IMR-90 (cell line): ENCODE measurements at regions not wholly inside any gene's neighbourhood (a gene's known extent, or its start where the extent isn't known, plus 50 kb on each side); places are given as distances from the start of the nearest gene placed in this dataset.

Experiments used
- ATAC-seq: fragments of 200-7000 bp; cut with Tn5 transposase; 2 replicates; pipeline ENCODE4 v1.9.1; 2020; ENCODE audit warnings: low read depth, mild to moderate bottlenecking, moderate library complexity
- BruUV-seq: library from RNA; stranded (reverse); fragments of 400-500 nt; replicated peaks from 2 replicates; lab custom pipeline; 2021; lab: Mats Ljungman, UMichigan
- CTCF ChIA-PET: fragments of 300-600 bp; formaldehyde crosslinking; extraction: SDS; loops from one replicate; lab custom pipeline; 2021; ENCODE audit warnings: antibody characterized with exemption; lab: Yijun Ruan, JAX
- POLR2A ChIA-PET: fragments of 300-600 bp; sonication (Branson Sonifier 250); formaldehyde crosslinking; loops from one replicate; lab custom pipeline; 2022; ENCODE audit warnings: antibody characterized with exemption; ENCODE audit not compliant: unreplicated experiment; lab: Charles Lee
- DNase-seq: peaks from one replicate; pipeline ENCODE4 v3.0.0; 2013
- H2AFZ ChIP-seq: replicated peaks from 2 replicates; pipeline ENCODE3; 2013; ENCODE audit warnings: low read length, mild to moderate bottlenecking; ENCODE audit not compliant: poor library complexity
- H2AK5ac ChIP-seq: 2 replicates; pipeline ENCODE4 v1.6.1; 2013; ENCODE audit warnings: low read depth, low read length, inconsistent platforms
- H2AK9ac ChIP-seq: replicated peaks from 2 replicates; pipeline ENCODE3; 2013; ENCODE audit warnings: mild to moderate bottlenecking, low read depth, low read length, moderate library complexity; ENCODE audit not compliant: poor library complexity
- H2BK120ac ChIP-seq: 2 replicates; pipeline ENCODE4 v1.6.1; 2013; ENCODE audit warnings: low read depth, low read length, inconsistent platforms
- H2BK15ac ChIP-seq: 3 replicates; pipeline ENCODE4 v1.6.1; 2013; ENCODE audit warnings: low read depth, low read length, inconsistent platforms
- H2BK20ac ChIP-seq: 2 replicates; pipeline ENCODE4 v1.6.1; 2013; ENCODE audit warnings: low read depth, mild to moderate bottlenecking, inconsistent platforms, low read length, moderate library complexity
- H2BK5ac ChIP-seq: 2 replicates; pipeline ENCODE4 v1.6.1; 2013; ENCODE audit warnings: mild to moderate bottlenecking, low read depth, low read length, inconsistent platforms; ENCODE audit not compliant: poor library complexity, severe bottlenecking
- H3K14ac ChIP-seq: replicated peaks from 2 replicates; pipeline ENCODE4 v1.6.1; 2013; ENCODE audit warnings: low read depth, low read length, inconsistent platforms
- H3K18ac ChIP-seq: 2 replicates; pipeline ENCODE4 v1.6.1; 2013; ENCODE audit warnings: low read depth, low read length, control low read depth
- H3K23ac ChIP-seq: 2 replicates; pipeline ENCODE4 v1.6.1; 2013; ENCODE audit warnings: low read depth, low read length, inconsistent platforms
- H3K27ac ChIP-seq: 2 replicates; pipeline ENCODE4 v1.5.1; 2013; ENCODE audit warnings: mild to moderate bottlenecking, control low read depth, low read length; ENCODE audit not compliant: insufficient read depth
- H3K27me3 ChIP-seq: 2 replicates; pipeline ENCODE4 v1.6.1; 2013; ENCODE audit warnings: low read length; ENCODE audit not compliant: control insufficient read depth, insufficient read depth
- H3K36me3 ChIP-seq: 2 replicates; pipeline ENCODE4 v1.6.1; 2013; ENCODE audit warnings: low read length, mixed read lengths; ENCODE audit not compliant: control insufficient read depth, insufficient read depth
- H3K4ac ChIP-seq: 2 replicates; pipeline ENCODE4 v1.6.1; 2013; ENCODE audit warnings: low read depth, low read length, inconsistent platforms
- H3K4me1 ChIP-seq: 2 replicates; pipeline ENCODE4 v1.6.1; 2013; ENCODE audit warnings: low read length, mixed read lengths; ENCODE audit not compliant: control insufficient read depth, insufficient read depth
- H3K4me2 ChIP-seq: 2 replicates; pipeline ENCODE4 v1.6.1; 2013; ENCODE audit warnings: low read depth, mild to moderate bottlenecking, control low read depth, low read length, moderate library complexity
- H3K4me3 ChIP-seq: 2 replicates; pipeline ENCODE4 v1.5.1; 2013; ENCODE audit warnings: low read depth, mild to moderate bottlenecking, control low read depth, low read length, moderate library complexity; ENCODE audit not compliant: insufficient read depth
- H3K56ac ChIP-seq: 2 replicates; pipeline ENCODE4 v1.6.1; 2013; ENCODE audit warnings: low read length, inconsistent platforms; ENCODE audit not compliant: insufficient read depth; ENCODE audit errors: extremely low read depth
- H3K79me1 ChIP-seq, 2 experiments: 2 replicates each; pipeline ENCODE4 v1.6.1; 2013; ENCODE audit warnings: low read length in 2 of 2, inconsistent platforms in 1 of 2, low read depth in 1 of 2
- H3K9ac ChIP-seq: 2 replicates; pipeline ENCODE4 v1.6.1; 2013; ENCODE audit warnings: low read depth, low read length, control low read depth
- H3K9me1 ChIP-seq: 2 replicates; pipeline ENCODE4 v1.6.1; 2013; ENCODE audit warnings: low read length, inconsistent platforms; ENCODE audit not compliant: insufficient read depth
- H3K9me3 ChIP-seq: 2 replicates; pipeline ENCODE4 v1.6.1; 2013; ENCODE audit warnings: low read length; ENCODE audit not compliant: control insufficient read depth, insufficient read depth
- H4K20me1 ChIP-seq: 2 replicates; pipeline ENCODE4 v1.6.1; 2013; ENCODE audit warnings: low read length, inconsistent platforms; ENCODE audit not compliant: insufficient read depth
- H4K5ac ChIP-seq: 2 replicates; pipeline ENCODE4 v1.6.1; 2013; ENCODE audit warnings: mild to moderate bottlenecking, low read depth, low read length, control low read depth
- H4K8ac ChIP-seq, 2 experiments: 2 replicates each; pipeline ENCODE4 v1.6.1; 2013; ENCODE audit warnings: low read depth in 2 of 2, low read length in 2 of 2, control low read depth in 1 of 2, inconsistent platforms in 1 of 2
- H4K91ac ChIP-seq: 2 replicates; pipeline ENCODE4 v1.6.1; 2013; ENCODE audit warnings: low read depth, low read length, inconsistent platforms; ENCODE audit not compliant: insufficient read depth
- CEBPB ChIP-seq: IDR thresholded peaks from 2 replicates; pipeline ENCODE4 v1.6.1; 2012; ENCODE audit warnings: low read depth, low read length, improper control_type of control experiment
- CHD1 ChIP-seq: IDR thresholded peaks from 2 replicates; pipeline ENCODE4 v1.6.1; 2012; ENCODE audit warnings: low read depth, low read length, improper control_type of control experiment
- CTCF ChIP-seq: conservative IDR thresholded peaks from 2 replicates; pipeline ENCODE4 v1.5.1; 2012; ENCODE audit warnings: mild to moderate bottlenecking, low read depth, low read length, improper control_type of control experiment
- ELK1 ChIP-seq: fragments of 150-350 bp; IDR thresholded peaks from 2 replicates; pipeline ENCODE4 v1.6.1; 2016; ENCODE audit warnings: low read depth, mild to moderate bottlenecking, low read length, moderate library complexity, borderline replicate concordance
- FOS ChIP-seq: fragments of 150-350 bp; IDR thresholded peaks from 2 replicates; pipeline ENCODE4 v1.6.1; 2016; ENCODE audit warnings: low read depth, low read length
- MAFK ChIP-seq: IDR thresholded peaks from 2 replicates; pipeline ENCODE4 v1.6.1; 2012; ENCODE audit warnings: low read depth, low read length, improper control_type of control experiment
- MAZ ChIP-seq: IDR thresholded peaks from 2 replicates; pipeline ENCODE4 v1.6.1; 2012; ENCODE audit warnings: low read depth, mild to moderate bottlenecking, low read length, improper control_type of control experiment, moderate library complexity, borderline replicate concordance
- NFE2L2 ChIP-seq: fragments of 150-350 bp; IDR thresholded peaks from 2 replicates; pipeline ENCODE4 v1.6.1; 2016; ENCODE audit warnings: low read depth, mild to moderate bottlenecking, low read length
- RAD21 ChIP-seq: IDR thresholded peaks from 2 replicates; pipeline ENCODE4 v1.6.1; 2012; ENCODE audit warnings: low read length, improper control_type of control experiment
- RCOR1 ChIP-seq: IDR thresholded peaks from 2 replicates; pipeline ENCODE4 v1.6.1; 2012; ENCODE audit warnings: mild to moderate bottlenecking, low read length, improper control_type of control experiment; ENCODE audit not compliant: insufficient replicate concordance
- RFX5 ChIP-seq: IDR thresholded peaks from 2 replicates; pipeline ENCODE4 v1.8.0; 2012; ENCODE audit warnings: low read depth, mild to moderate bottlenecking, low read length, moderate library complexity
- WGBS, 2 experiments: methylation state at CpG; one replicate each; pipeline versions ENCODE4 v1.1.5 to v1.1.7; 2013; ENCODE audit warnings: missing lambda C conversion rate in 2 of 2; ENCODE audit not compliant: insufficient read length in 1 of 2; ENCODE audit errors: extremely low coverage in 2 of 2; 5-methylcytosine and 5-hydroxymethylcytosine counted together
- dilution Hi-C: fragments of 300-500 bp; cut with HindIII; formaldehyde crosslinking; loops from one replicate; pipeline ENCODE4 v1.14.3; 2018; ENCODE audit warnings: low sequenced_read_pairs; ENCODE audit not compliant: unreplicated experiment
- in situ Hi-C: fragments of 300-500 bp; cut with MboI; formaldehyde crosslinking; loops from 3 replicates; pipeline ENCODE4 v1.14.3; 2019; ENCODE audit warnings: low sequenced_read_pairs, inconsistent platforms, mixed read lengths
- intact Hi-C: fragments of 100-400 bp; cut with micrococcal nuclease; formaldehyde crosslinking; loops from 2 replicates; pipeline ENCODE4 v1.10.0; 2022

- H2BK20ac ChIP-seq: no peak overlapping the region
- ChIA-PET POLR2A (interaction anchor here (0.6 kb wide), 1 partner anchor 949 kb away, joined by 3 read pairs; the partner anchor contains the start of gene CDH11), CTCF (no interaction called here)
- no peak overlapping the region for H3K14ac ChIP-seq
- TF ChIP-seq RAD21 (no peak), ELK1 (no peak), NFE2L2 (no peak), RCOR1 (no peak), CHD1 (no peak), CEBPB (no peak), FOS (no peak), CTCF (no peak), RFX5 (no peak), MAFK (no peak), MAZ (no peak)
- H2AFZ ChIP-seq: no peak overlapping the region
- in situ Hi-C loops (no loop called here), intact Hi-C loops (no loop called here), dilution Hi-C loops (no loop called here)
- no peaks in the 10 kb centered on the region for H3K27me3 ChIP-seq
- H3K4me3 ChIP-seq: no peak overlapping the region
- no peaks in the 10 kb centered on the region for H3K36me3 ChIP-seq
- H3K4me1 ChIP-seq: no peaks in the 10 kb centered on the region
- no peak overlapping the region for H3K4ac ChIP-seq
- BruUV-seq: no TSS peak
- no peak overlapping the region for H3K56ac ChIP-seq
- H4K91ac ChIP-seq: no peak overlapping the region
- WGBS, 2 experiments: no CpG with 5 or more reads among the region's 1 CpG
- H3K18ac ChIP-seq: no peak overlapping the region
- no peak overlapping the region for H3K27ac ChIP-seq
- ATAC-seq (no peak), DNase-seq (no peak)
- H3K4me2 ChIP-seq: no peak overlapping the region
- no peak overlapping the region for H4K8ac ChIP-seq
- no peaks in the 10 kb centered on the region for H3K79me1 ChIP-seq
- no peak overlapping the region for H2BK5ac ChIP-seq
- H3K23ac ChIP-seq: no peak overlapping the region
- H4K5ac ChIP-seq: no peak overlapping the region
- H4K20me1 ChIP-seq: no peaks in the 10 kb centered on the region
- no peak overlapping the region for H2BK120ac ChIP-seq
- no peaks in the 10 kb centered on the region for H3K9me1 ChIP-seq
- H2BK15ac ChIP-seq: no peak overlapping the region
- no peak overlapping the region for H3K9ac ChIP-seq
- H2AK5ac ChIP-seq: no peak overlapping the region
- no peak overlapping the region for H2AK9ac ChIP-seq
- no peaks in the 10 kb centered on the region; the same call in 1 of the 2 replicates for H3K9me3 ChIP-seq
Observed at GRCh38 chr16:64172226-64172625, 949.6 kb downstream of the CDH11 start.
